Cerebellar cortex (tissue), 1 donor: ENCODE measurements at regions not wholly inside any gene's neighbourhood (a gene's known extent, or its start where the extent isn't known, plus 50 kb on each side); places are given as distances from the start of the nearest gene placed in this dataset.
"Not testable (repeated sequence)": the region's sequence is repeated elsewhere in the genome, so short reads cannot be mapped to it uniquely, and the experiment has no call there.

Experiments
- DNase-seq: peaks from one replicate; pipeline ENCODE4 v3.0.0-alpha.2; 2015; ENCODE audit warnings: low spot score

GRCh38 chr4:30837861-30838260 lies 117.7 kb downstream of the PCDH7 start:
- DNase-seq = no peak

GRCh38 chr4:30838331-30838730 lies 118.2 kb downstream of the PCDH7 start:
- no peak for DNase-seq

GRCh38 chr4:30839583-30840520 lies 119.7 kb downstream of the PCDH7 start:
- DNase-seq = no peak

DNA sequence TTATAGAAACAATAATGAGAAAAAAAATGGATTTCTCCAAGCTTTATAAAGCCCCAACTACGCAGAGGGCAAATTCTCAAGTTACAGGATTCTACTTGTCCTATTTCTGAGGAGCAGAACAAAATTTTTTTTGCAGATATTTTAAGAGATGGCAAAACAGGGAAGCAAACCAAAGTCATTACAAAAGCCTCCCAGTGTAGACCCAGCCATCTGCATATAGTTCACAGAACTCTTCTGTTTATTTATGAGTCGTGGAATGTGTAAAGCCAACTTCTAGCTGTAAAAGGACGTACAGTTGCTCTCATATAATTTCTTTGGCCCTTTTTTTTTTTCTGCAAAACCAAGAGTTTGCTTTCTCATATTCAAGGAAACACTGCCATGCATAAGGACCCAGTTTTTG lies 120.4 kb downstream of the PCDH7 start:
- DNase-seq = no peak

GRCh38 chr4:30842142-30842541 lies 122.0 kb downstream of the PCDH7 start:
- no peak for DNase-seq

- DNase-seq = no peak
These were observed 122.5 kb downstream of the PCDH7 start for GRCh38 chr4:30842689-30843088.

- DNase-seq = no peak
These were observed 124.9 kb downstream of the PCDH7 start for GRCh38 chr4:30844861-30845582.

DNA sequence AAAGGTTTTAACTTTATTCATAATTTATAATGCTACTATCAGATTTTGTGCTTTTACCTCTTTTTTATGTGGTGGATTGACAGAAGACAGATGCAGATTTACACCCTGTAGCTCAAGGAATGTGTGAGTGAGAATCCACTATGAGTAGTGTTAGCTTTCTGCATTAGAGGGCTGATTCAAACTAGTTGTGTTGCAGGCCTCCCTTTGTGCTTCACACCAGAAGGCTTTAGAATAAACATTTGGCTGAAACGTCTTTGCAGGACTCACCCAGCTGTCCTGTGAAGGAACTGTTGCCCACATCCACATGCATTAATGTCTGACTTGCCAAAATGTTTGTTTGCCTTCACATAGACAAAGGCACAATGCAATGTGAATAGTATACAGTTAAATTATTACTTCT lies 127.0 kb downstream of the PCDH7 start:
- DNase-seq = no peak

DNA sequence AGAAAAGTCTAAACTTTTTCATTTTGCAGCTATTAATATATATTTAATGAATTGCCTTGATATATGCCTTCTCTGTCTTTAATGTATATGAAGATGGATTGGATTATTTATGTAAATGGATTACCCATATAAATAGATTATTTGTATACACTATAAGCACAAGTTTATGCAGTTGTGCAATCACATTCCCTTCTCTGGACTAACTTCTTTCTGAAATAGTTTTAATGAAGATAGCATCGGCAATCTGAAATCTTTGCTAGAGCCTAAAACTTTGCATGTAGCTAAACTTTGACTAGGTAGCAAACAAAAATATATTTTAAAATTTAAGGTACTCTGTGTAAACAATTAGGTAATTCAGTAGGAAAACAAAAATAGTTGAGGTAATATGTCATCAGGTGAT lies 127.8 kb downstream of the PCDH7 start:
- DNase-seq = no peak

DNA sequence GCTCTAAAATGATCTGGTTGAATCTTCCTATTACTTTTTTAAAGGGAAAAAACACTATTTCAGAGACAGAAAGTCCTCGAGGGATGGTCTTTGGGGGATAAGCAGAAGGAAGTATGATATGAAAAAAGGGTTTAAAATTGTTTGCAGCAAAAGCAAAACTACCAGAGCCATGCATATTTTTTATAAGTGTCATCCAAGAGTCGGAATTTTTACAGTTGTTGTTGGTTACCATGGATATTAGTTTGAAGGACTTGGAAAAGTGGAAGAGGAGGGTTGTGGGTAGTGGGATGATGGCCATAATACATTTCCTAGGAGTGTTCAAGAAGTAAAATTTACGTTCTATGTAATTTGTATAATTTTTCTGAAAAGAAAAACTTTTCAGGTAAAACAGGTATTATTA lies 134.4 kb downstream of the PCDH7 start:
- no peak for DNase-seq

DNA sequence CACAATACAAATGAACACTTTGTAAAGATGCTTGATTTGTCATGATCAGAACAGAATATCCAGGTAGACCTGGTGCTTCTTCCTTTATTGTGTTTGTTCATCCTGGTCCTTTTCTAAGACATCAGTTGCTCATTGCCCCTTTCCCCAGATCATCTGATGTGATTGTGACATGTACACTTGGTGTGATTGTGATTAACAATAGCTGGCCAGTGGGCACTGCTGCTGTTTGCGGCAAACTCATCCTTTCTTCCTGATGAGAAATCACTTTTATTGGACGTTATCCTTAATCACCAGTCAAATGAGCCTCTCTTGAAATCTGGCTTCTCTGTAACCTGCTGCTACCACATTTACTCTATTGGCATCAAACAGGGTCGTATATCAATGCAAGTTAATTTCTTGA lies 135.1 kb downstream of the PCDH7 start:
- DNase-seq = no peak

DNA sequence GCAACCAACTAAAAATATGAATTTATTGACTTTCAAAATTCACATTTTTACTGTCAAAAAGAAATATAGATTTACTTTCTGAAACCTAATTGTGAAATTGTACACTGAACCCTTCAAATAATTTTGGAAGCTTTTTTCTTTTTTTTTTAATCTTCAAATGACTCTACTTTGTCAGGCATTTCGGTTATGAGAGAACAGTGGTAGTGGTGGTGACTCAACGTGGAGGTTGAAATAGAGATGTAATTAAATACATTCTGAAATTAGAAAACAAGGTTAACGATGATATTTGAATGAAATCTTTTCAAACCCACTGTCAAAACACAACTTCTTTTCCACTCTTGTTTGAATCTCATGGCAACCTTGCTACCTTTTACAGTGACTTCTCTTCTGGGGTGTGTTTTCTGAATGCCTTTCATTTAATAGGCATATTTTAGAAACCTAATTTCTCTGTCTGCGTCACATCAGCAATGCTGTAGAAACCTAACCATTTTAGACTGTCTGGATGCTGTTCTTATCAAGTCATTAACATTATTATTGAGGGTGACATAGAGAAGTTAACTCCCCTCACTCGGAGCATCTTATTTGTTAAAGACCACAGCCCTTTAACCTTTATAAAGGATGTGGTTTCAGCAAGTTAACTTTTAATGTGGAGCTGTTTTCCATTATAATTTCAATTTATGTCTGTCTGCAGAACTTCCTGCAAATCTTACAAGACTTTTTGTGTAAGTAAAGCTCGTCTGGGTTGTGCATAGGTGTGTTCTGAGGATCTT lies 136.8 kb downstream of the PCDH7 start:
- DNase-seq = no peak

DNA sequence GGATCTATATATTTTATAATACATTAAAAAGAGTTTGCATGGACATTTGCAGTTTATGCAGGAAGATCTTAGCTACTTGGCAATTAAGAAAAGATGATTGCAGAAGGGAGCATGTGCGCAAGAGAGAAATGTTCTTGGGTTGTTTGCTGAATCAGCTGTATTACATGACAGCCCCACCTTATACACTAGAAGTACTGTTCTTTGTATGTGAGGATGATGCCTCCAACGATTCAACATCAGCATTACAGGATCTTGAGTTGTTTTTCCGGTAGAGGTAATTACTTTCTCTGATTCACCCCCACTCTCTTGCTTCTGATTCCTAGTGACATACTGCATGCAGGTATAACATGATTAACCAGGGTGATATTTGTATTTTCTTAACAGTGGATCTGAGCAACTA lies 140.8 kb downstream of the PCDH7 start:
- no peak for DNase-seq

DNA sequence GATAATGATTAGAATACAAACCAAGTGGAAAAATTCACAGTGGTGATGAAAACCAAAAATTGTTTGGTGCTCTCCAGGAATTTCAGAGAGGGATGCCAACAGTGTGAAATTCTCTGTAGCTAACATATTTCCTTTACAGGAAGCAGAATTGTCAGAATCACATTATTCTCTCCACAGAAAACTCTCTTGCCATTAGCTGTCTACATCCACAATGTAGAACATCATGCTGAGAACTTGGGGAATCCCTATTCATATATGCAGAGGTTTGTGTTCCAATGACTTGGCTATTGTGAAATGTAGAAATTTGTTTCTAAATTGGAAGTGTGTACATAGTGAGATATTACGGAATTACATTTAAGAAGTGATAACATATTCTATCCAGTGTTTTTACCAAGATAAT lies 142.0 kb downstream of the PCDH7 start:
- DNase-seq = no peak

DNA sequence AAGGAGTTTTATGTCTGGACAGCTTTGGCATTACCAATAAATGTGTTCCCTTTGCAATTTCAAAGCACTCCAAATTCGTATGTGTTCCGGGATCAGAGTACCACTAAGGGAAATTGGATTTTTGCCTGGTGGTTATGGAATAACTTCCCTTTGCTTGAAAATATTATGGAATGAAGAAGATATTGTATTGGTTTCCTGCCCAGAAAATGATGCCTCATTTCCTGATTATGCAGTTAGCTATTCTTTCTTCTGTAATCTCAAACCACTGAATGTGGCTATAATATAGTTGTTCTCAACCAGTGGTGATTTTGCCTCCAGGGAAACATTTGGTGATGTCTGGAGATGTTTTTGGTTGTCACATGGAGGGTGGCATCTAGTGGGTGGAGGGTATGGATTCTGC lies 142.9 kb downstream of the PCDH7 start:
- no peak for DNase-seq

GRCh38 chr4:30865691-30866090 lies 145.5 kb downstream of the PCDH7 start:
- no peak for DNase-seq

DNA sequence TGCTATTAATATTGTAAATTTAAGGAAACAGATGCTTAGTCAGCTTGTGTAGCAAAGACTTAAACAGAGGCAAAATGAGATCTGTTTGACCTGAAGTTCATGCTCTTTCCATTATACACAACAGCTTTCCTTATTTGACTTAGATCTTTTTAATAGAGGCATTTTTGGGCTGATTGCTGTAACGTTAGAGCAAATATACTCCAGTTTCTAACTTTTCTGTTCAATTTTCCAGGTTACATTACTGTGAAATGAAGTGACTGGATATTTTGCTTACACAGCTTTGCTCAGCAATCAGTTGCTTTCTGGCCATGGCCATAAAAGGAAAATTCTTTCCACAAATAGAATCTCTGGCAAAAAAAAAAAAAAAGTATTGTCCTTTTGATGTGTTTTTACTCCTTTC lies 146.2 kb downstream of the PCDH7 start:
- DNase-seq = no peak

- DNase-seq = no peak
These were observed 146.7 kb downstream of the PCDH7 start for GRCh38 chr4:30866907-30867306.

- no peak for DNase-seq
These were observed 147.3 kb downstream of the PCDH7 start for GRCh38 chr4:30867427-30867826.

GRCh38 chr4:30868111-30868895 lies 148.1 kb downstream of the PCDH7 start:
- DNase-seq = no peak

- not testable (repeated sequence) for DNase-seq
These were observed 149.2 kb downstream of the PCDH7 start for GRCh38 chr4:30869387-30869786.

GRCh38 chr4:30870513-30870912 lies 150.3 kb downstream of the PCDH7 start:
- no peak for DNase-seq
